ENCODE measurements at regions not wholly inside any gene's neighbourhood (a gene's known extent, or its start where the extent isn't known, plus 50 kb on each side); places are given as distances from the start of the nearest gene placed in this dataset.

DNA sequence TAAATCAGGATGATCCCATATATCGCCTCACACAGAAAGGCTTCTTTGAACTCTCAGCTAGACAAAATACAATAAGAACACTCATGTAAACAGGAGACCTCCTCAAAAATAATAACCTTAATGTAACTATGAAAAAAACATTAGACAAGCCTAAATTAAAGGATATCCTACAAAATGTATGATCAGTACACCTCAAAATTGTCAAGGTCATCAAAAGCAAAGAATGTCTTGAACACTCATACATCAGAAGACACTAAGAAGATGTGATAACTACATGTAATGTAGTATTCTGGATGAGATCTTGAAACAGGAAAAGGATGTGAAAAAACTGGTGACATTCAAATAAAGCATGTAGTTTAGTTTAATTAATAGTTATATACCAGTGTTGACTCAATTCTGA lies 616.8 kb upstream of the ZEB2 start:
- CTCF ChIA-PET = no interaction called here
- Mint-ChIP-seq H3K27me3 (ENCODE audit: insufficient read depth, unreplicated experiment) (no peaks in the 10 kb centered on the region), H3K4me3 (ENCODE audit: unreplicated experiment) (no peak overlapping the region), H3K27ac (ENCODE audit: low read depth, unreplicated experiment) (no peak overlapping the region), H3K4me1 (ENCODE audit: insufficient read depth, unreplicated experiment) (no peaks in the 10 kb centered on the region), H3K36me3 (ENCODE audit: insufficient read depth, unreplicated experiment) (no peaks in the 10 kb centered on the region), H3K9me3 (ENCODE audit: unreplicated experiment) (no peaks in the 10 kb centered on the region)
- intact Hi-C loops (cut with micrococcal nuclease) = no loop called here
- TF ChIP-seq, protein P1, sequence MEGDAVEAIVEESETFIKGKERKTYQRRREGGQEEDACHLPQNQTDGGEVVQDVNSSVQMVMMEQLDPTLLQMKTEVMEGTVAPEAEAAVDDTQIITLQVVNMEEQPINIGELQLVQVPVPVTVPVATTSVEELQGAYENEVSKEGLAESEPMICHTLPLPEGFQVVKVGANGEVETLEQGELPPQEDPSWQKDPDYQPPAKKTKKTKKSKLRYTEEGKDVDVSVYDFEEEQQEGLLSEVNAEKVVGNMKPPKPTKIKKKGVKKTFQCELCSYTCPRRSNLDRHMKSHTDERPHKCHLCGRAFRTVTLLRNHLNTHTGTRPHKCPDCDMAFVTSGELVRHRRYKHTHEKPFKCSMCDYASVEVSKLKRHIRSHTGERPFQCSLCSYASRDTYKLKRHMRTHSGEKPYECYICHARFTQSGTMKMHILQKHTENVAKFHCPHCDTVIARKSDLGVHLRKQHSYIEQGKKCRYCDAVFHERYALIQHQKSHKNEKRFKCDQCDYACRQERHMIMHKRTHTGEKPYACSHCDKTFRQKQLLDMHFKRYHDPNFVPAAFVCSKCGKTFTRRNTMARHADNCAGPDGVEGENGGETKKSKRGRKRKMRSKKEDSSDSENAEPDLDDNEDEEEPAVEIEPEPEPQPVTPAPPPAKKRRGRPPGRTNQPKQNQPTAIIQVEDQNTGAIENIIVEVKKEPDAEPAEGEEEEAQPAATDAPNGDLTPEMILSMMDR (IDR thresholded peaks at IDR 0.05; ENCODE audit: unreplicated experiment) = no peak
- POLR2A ChIA-PET = no interaction called here
- no peak for DNase-seq (ENCODE audit: unreplicated experiment)
- BruUV-seq (replicated peaks) = no TSS peak

DNA sequence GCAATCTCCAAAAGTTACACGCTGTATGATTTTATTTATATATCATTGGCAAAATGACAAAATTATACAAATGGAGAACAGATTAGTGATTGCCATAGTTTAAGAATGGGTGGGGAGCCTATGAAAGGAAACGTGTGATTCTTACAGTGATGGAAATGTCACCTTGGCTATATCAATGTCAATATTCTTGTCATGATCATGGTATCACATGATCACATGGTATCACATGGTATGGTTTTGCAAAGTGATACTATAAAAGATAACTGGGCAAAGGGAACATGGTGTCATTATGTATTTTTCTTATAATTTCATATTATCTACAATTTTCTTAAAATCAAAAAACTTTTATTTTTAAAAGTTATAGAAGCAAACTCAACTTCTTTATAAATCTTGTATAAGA lies 606.2 kb upstream of the ZEB2 start:
- intact Hi-C loops (cut with micrococcal nuclease) = no loop called here
- no peak for DNase-seq (ENCODE audit: unreplicated experiment)
- no peak overlapping the region for H3K4me3 Mint-ChIP-seq (ENCODE audit: unreplicated experiment)
- no peak overlapping the region for H3K27ac Mint-ChIP-seq (ENCODE audit: low read depth, unreplicated experiment)
- no peaks in the 10 kb centered on the region for H3K27me3 Mint-ChIP-seq (ENCODE audit: insufficient read depth, unreplicated experiment)
- ChIA-PET POLR2A (no interaction called here), CTCF (no interaction called here)
- BruUV-seq (replicated peaks) = no TSS peak
- no peaks in the 10 kb centered on the region for H3K4me1 Mint-ChIP-seq (ENCODE audit: insufficient read depth, unreplicated experiment)
- H3K9me3 Mint-ChIP-seq (ENCODE audit: unreplicated experiment) = no peaks in the 10 kb centered on the region
- TF ChIP-seq, protein P1 (IDR thresholded peaks at IDR 0.05; ENCODE audit: unreplicated experiment) = no peak
- H3K36me3 Mint-ChIP-seq (ENCODE audit: insufficient read depth, unreplicated experiment) = no peaks in the 10 kb centered on the region

DNA sequence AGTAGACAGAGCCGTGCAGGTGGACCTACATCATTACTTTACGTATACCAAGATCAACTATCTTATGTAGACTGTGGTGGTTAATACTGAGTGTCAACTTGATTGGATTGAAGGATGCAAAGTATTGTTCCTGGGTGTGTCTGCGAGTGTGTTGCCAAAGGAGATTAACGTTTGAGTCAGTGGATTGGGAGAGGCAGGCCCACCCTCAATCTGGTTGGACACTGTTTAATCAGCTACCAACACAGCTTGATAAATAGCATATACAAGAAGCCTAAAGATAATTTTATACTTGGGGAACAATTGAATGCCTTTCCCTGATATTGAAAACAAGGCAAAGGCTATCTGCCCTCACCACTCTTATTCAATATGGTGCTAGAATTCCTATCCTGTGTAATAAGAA lies 604.2 kb upstream of the ZEB2 start:
- POLR2A ChIA-PET = no interaction called here
- no peak overlapping the region for H3K27ac Mint-ChIP-seq (ENCODE audit: low read depth, unreplicated experiment)
- DNase-seq (ENCODE audit: unreplicated experiment) = no peak
- no peaks in the 10 kb centered on the region for H3K36me3 Mint-ChIP-seq (ENCODE audit: insufficient read depth, unreplicated experiment)
- CTCF ChIA-PET = no interaction called here
- no TSS peak for BruUV-seq (replicated peaks)
- no peak overlapping the region for H3K4me3 Mint-ChIP-seq (ENCODE audit: unreplicated experiment)
- H3K4me1 Mint-ChIP-seq (ENCODE audit: insufficient read depth, unreplicated experiment) = no peaks in the 10 kb centered on the region
- TF ChIP-seq, protein P1 (IDR thresholded peaks at IDR 0.05; ENCODE audit: unreplicated experiment) = no peak
- intact Hi-C loops (cut with micrococcal nuclease) = no loop called here
- no peaks in the 10 kb centered on the region for H3K27me3 Mint-ChIP-seq (ENCODE audit: insufficient read depth, unreplicated experiment)
- no peaks in the 10 kb centered on the region for H3K9me3 Mint-ChIP-seq (ENCODE audit: unreplicated experiment)

GRCh38 chr2:145123606-145124005 lies 603.7 kb upstream of the ZEB2 start:
- TF ChIP-seq, protein P1 (IDR thresholded peaks at IDR 0.05; ENCODE audit: unreplicated experiment) = no peak
- Mint-ChIP-seq H3K4me1 (ENCODE audit: insufficient read depth, unreplicated experiment) (no peaks in the 10 kb centered on the region), H3K9me3 (ENCODE audit: unreplicated experiment) (no peaks in the 10 kb centered on the region), H3K27me3 (ENCODE audit: insufficient read depth, unreplicated experiment) (no peaks in the 10 kb centered on the region), H3K27ac (ENCODE audit: low read depth, unreplicated experiment) (no peak overlapping the region), H3K36me3 (ENCODE audit: insufficient read depth, unreplicated experiment) (no peaks in the 10 kb centered on the region), H3K4me3 (ENCODE audit: unreplicated experiment) (no peak overlapping the region)
- POLR2A ChIA-PET = interaction anchor here (0.5 kb wide), 1 partner anchor 585 kb away, joined by 3 read pairs; no protein-coding TSS in a partner anchor
- no peak for DNase-seq (ENCODE audit: unreplicated experiment)
- BruUV-seq (replicated peaks) = no TSS peak
- CTCF ChIA-PET = no interaction called here
- intact Hi-C loops (cut with micrococcal nuclease) = no loop called here

Data from MCF 10A (cell line).